Lung (tissue), 11 donors: ENCODE measurements at regions not wholly inside any gene's neighbourhood (a gene's known extent, or its start where the extent isn't known, plus 50 kb on each side); places are given as distances from the start of the nearest gene placed in this dataset.

Source experiments
- ATAC-seq: fragments of 200-7000 bp; cut with Tn5 transposase; one replicate; pipeline ENCODE4 v1.9.1; 2020; ENCODE audit warnings: moderate number of reproducible peaks; ENCODE audit not compliant: insufficient read depth, low FRiP score
- DNase-seq, 3 donors: peaks; one replicate each; pipeline ENCODE4 v3.0.0-alpha.2; 2013 to 2017
- H3K27ac ChIP-seq, 2 donors: one replicate each; pipeline ENCODE4 v1.5.1; 2013; ENCODE audit warnings: mild to moderate bottlenecking in 2 of 2, moderate library complexity in 2 of 2, control low read depth in 1 of 2, inconsistent platforms in 1 of 2, low read depth in 1 of 2, low read length in 1 of 2
- H3K27me3 ChIP-seq, 3 donors: one replicate each; pipeline ENCODE4 v1.5.1; 2013; ENCODE audit warnings: low read length in 2 of 3; ENCODE audit not compliant: control insufficient read depth in 3 of 3, insufficient read depth in 3 of 3
- H3K36me3 ChIP-seq, 4 donors: one replicate each; pipeline ENCODE4 v1.5.1; 2013; ENCODE audit warnings: low read length in 4 of 4, mild to moderate bottlenecking in 1 of 4, moderate library complexity in 1 of 4; ENCODE audit not compliant: control insufficient read depth in 4 of 4, insufficient read depth in 4 of 4
- H3K4me1 ChIP-seq, 5 donors: one replicate each; pipeline ENCODE4 v1.5.1; 2013; ENCODE audit warnings: low read length in 5 of 5, mild to moderate bottlenecking in 2 of 5, moderate library complexity in 1 of 5; ENCODE audit not compliant: control insufficient read depth in 5 of 5, insufficient read depth in 5 of 5
- H3K4me3 ChIP-seq: one replicate; pipeline ENCODE4 v1.5.1; 2013; ENCODE audit warnings: mild to moderate bottlenecking, control low read depth, moderate library complexity
- H3K9ac ChIP-seq, 2 donors: one replicate each; pipeline ENCODE4 v1.5.1; 2013; ENCODE audit warnings: low read length in 2 of 2, control low read depth in 1 of 2; ENCODE audit not compliant: insufficient read depth in 1 of 2
- H3K9me3 ChIP-seq, 4 donors: one replicate each; pipeline ENCODE4 v1.5.1; 2013; ENCODE audit warnings: low read length in 3 of 4, mild to moderate bottlenecking in 1 of 4, moderate library complexity in 1 of 4; ENCODE audit not compliant: control insufficient read depth in 4 of 4, insufficient read depth in 3 of 4
- CTCF ChIP-seq: IDR thresholded peaks from 2 replicates; pipeline ENCODE4 v1.5.1; 2012; ENCODE audit warnings: mild to moderate bottlenecking; ENCODE audit errors: control extremely low read depth, extremely low read depth
- WGBS, 2 donors: extraction: QIAGEN DNeasy Blood & Tissue Kit; methylation state at CpG; one replicate each; pipeline ENCODE4 v1.1.7; 2013; 5-methylcytosine and 5-hydroxymethylcytosine counted together
- donor health status: control.
- donor health status: control.
- donor health status: Bipolar disorder and iron deficiency.
- donor health status: healthy.
- donor health status: DM: yes; HTN: yes; CAD: no.

GRCh38 chr2:207288628-207289027 lies 122.9 kb upstream of the KLF7 start:
- Histone ChIP-seq H3K9ac (no peak overlapping the region), H3K4me1 (peaks cover 0 to 13% (median 0%) of the 10 kb centered on the region in 5 donors), H3K9me3 (no peaks in the 10 kb centered on the region), H3K4me3 (no peak overlapping the region), H3K36me3 (no peaks in the 10 kb centered on the region), H3K27me3 (no peaks in the 10 kb centered on the region), H3K27ac (no peak overlapping the region)
- TF ChIP-seq CTCF, result no peak
- ATAC-seq (no peak), DNase-seq (no peak)
- 56 to 71% methylated on average over 4 of the region's 4 CpGs for WGBS, 2 donors

GRCh38 chr2:207289295-207290018 lies 123.7 kb upstream of the KLF7 start:
- ATAC-seq (peak; percentile 19), DNase-seq (peak in 2 of 3 donors; percentile 20 to 48)
- Histone ChIP-seq H3K36me3 (no peaks in the 10 kb centered on the region), H3K9ac (no peak overlapping the region), H3K27me3 (no peaks in the 10 kb centered on the region), H3K9me3 (no peaks in the 10 kb centered on the region), H3K27ac (no peak overlapping the region), H3K4me3 (no peak overlapping the region), H3K4me1 (peaks cover 0 to 11% (median 0%) of the 10 kb centered on the region in 5 donors)
- no peak for TF ChIP-seq CTCF
- 28 to 72% methylated on average over 2 of the region's 2 CpGs for WGBS, 2 donors

GRCh38 chr2:207290833-207291624 lies 125.3 kb upstream of the KLF7 start:
- no peak for TF ChIP-seq CTCF
- 88 to 89% methylated on average over 5 of the region's 5 CpGs for WGBS, 2 donors
- DNase-seq, result no peak

More at GRCh38 chr2:207290833-207291624, 125.3 kb upstream of the KLF7 start:
- Histone ChIP-seq H3K9me3 (no peaks in the 10 kb centered on the region), H3K36me3 (no peaks in the 10 kb centered on the region), H3K27ac (no peak overlapping the region), H3K4me3 (no peak overlapping the region), H3K27me3 (no peaks in the 10 kb centered on the region), H3K4me1 (peaks cover 0 to 3% (median 0%) of the 10 kb centered on the region in 5 donors), H3K9ac (no peak overlapping the region)
- ATAC-seq, result no peak
